PC-3 (cell line): ENCODE measurements at regions not wholly inside any gene's neighbourhood (a gene's known extent, or its start where the extent isn't known, plus 50 kb on each side); places are given as distances from the start of the nearest gene placed in this dataset.

ENCODE experiments used
- CTCF ChIP-seq: fragments of 300-600 bp; sonication (generic); conservative IDR thresholded peaks from 2 replicates; pipeline ENCODE4 v1.5.1; 2017; ENCODE audit warnings: antibody characterized with exemption, low read depth, mild to moderate bottlenecking, low read length
- EZH2 ChIP-seq: fragments of 300-600 bp; sonication (generic); IDR thresholded peaks from one replicate; pipeline ENCODE4 v1.6.1; 2017; ENCODE audit warnings: antibody characterized with exemption, mild to moderate bottlenecking, low read length; ENCODE audit not compliant: unreplicated experiment
- EZH2phosphoT487 ChIP-seq: fragments of 300-600 bp; sonication (generic); IDR thresholded peaks from 2 replicates; pipeline ENCODE4 v1.6.1; 2018; ENCODE audit warnings: mild to moderate bottlenecking, antibody characterized with exemption, low read length, borderline replicate concordance

- TF ChIP-seq CTCF (no peak), EZH2phosphoT487 (no peak), EZH2 (no peak)
These were observed 124.3 kb upstream of the PITX1 start for GRCh38 chr5:135158314-135158697.
